22Rv1 (cell line): ENCODE measurements at regions not wholly inside any gene's neighbourhood (a gene's known extent, or its start where the extent isn't known, plus 50 kb on each side); places are given as distances from the start of the nearest gene placed in this dataset.

Experiments
- CTCF ChIP-seq: fragments of 450-650 bp; IDR thresholded peaks from 2 replicates; pipeline ENCODE4 v1.5.1; 2017; ENCODE audit warnings: mild to moderate bottlenecking
- ZFX ChIP-seq: fragments of 450-650 bp; IDR thresholded peaks from 2 replicates; pipeline ENCODE4 v1.6.1; 2017; ENCODE audit warnings: antibody characterized with exemption, borderline replicate concordance

DNA sequence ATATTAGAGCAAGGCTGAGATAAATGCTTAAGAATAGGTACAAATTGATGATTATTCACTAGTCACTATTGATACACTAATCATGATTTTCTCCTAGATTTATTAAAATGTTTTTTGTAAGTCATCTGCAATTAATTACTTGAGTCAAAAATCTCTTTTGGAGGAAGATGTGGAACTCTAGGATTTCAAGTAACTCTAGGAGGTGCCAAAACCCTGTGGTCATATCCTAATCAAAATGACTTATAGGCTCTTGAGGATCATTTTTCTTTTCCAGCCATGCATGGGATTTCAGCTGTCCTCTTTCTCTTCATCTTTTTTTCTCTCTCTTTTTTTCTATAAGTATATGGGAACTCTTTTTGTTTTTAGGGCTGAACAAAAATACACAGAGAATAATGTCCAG is 141.8 kb upstream of the CD180 start:
- TF ChIP-seq CTCF (no peak), ZFX (no peak)
